Loucy (cell line): ENCODE measurements at regions not wholly inside any gene's neighbourhood (a gene's known extent, or its start where the extent isn't known, plus 50 kb on each side); places are given as distances from the start of the nearest gene placed in this dataset.

Experiments
- EZH2phosphoT487 ChIP-seq: fragments of 200-600 bp; IDR thresholded peaks from 2 replicates; pipeline ENCODE4 v1.6.1; 2018; ENCODE audit warnings: antibody characterized with exemption, mild to moderate bottlenecking, moderate library complexity, borderline replicate concordance
- TF ChIP-seq, protein P1 (sequence below): fragments of 200-600 bp; sonication (generic); conservative IDR thresholded peaks from 2 replicates; pipeline ENCODE4 v1.5.1; 2014; ENCODE audit warnings: mild to moderate bottlenecking, antibody characterized with exemption, low read length

DNA sequence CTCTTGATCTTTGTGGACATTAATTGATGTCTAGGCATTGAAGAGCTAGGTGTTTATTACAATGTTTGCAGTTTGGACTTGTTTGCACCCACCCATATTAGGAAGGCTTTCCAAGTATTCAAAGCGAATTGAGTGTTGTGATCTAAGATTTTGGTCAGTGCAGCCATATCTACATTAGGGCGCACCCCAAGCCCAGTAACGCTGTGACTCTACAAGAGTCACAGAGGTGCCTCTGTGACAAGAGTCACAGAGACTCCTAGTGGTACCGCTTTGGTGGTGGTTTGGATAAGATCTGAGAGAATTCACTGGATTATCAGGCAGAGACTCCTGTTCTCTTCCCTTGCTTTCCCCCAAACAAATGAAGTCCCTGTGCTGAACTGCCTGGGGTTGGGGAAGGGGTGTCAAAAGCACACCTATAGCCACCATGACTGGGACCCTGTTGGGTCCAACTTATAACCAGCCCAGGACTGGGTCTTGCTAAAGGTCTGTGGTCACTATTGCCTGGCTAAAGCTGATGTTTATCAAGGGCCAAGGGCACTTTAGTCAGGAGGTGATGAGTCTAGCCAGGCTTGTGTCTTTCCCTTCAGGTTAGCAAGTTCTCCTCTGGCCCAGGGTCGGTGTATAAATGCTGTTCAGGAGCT is 114.1 kb upstream of the RIOK2 start:
- TF ChIP-seq, protein P1, sequence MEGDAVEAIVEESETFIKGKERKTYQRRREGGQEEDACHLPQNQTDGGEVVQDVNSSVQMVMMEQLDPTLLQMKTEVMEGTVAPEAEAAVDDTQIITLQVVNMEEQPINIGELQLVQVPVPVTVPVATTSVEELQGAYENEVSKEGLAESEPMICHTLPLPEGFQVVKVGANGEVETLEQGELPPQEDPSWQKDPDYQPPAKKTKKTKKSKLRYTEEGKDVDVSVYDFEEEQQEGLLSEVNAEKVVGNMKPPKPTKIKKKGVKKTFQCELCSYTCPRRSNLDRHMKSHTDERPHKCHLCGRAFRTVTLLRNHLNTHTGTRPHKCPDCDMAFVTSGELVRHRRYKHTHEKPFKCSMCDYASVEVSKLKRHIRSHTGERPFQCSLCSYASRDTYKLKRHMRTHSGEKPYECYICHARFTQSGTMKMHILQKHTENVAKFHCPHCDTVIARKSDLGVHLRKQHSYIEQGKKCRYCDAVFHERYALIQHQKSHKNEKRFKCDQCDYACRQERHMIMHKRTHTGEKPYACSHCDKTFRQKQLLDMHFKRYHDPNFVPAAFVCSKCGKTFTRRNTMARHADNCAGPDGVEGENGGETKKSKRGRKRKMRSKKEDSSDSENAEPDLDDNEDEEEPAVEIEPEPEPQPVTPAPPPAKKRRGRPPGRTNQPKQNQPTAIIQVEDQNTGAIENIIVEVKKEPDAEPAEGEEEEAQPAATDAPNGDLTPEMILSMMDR = peak; percentile 56
- TF ChIP-seq EZH2phosphoT487 = no peak
